ENCODE measurements at regions not wholly inside any gene's neighbourhood (a gene's known extent, or its start where the extent isn't known, plus 50 kb on each side); places are given as distances from the start of the nearest gene placed in this dataset.

- H3K4me1 ChIP-seq (ENCODE audit: insufficient read depth), result no peaks in the 10 kb centered on the region
- ATAC-seq (no peak), DNase-seq (ENCODE audit: low spot score) (no peak)
- H3K4me1 Mint-ChIP-seq, result no peaks in the 10 kb centered on the region
- no peaks in the 10 kb centered on the region for H3F3A ChIP-seq (replicated peaks; ENCODE audit: low read depth)
- H3K4me3 ChIP-seq, result no peak overlapping the region
- H3K27ac Mint-ChIP-seq, result no peak overlapping the region
- no peaks in the 10 kb centered on the region for H3K9me3 Mint-ChIP-seq
- H2AFZ ChIP-seq, result no peak overlapping the region
- TF ChIP-seq ZNF331 (CRISPR knock-in tag; IDR thresholded peaks at IDR 0.05; ENCODE audit: low read depth), result no peak
- no peak for TF ChIP-seq POLR2AphosphoS5 (IDR thresholded peaks at IDR 0.05; ENCODE audit: low read depth)
- TF ChIP-seq ETS1 (IDR thresholded peaks at IDR 0.05), result no peak
- no peaks in the 10 kb centered on the region for H3K9me2 ChIP-seq (ENCODE audit: insufficient read depth)
- H3K36me3 Mint-ChIP-seq (ENCODE audit: low read depth), result no peaks in the 10 kb centered on the region
- no peaks in the 10 kb centered on the region for H4K20me1 ChIP-seq (replicated peaks; ENCODE audit: insufficient read depth)
- H3K36me3 ChIP-seq (ENCODE audit: insufficient read depth), result no peaks in the 10 kb centered on the region
- no peak overlapping the region for H3K4me3 Mint-ChIP-seq
- H3K79me2 ChIP-seq (replicated peaks; ENCODE audit: insufficient read depth), result no peaks in the 10 kb centered on the region
- H3K4me2 ChIP-seq, result no peak overlapping the region
- no peaks in the 10 kb centered on the region for H3K27me3 Mint-ChIP-seq (ENCODE audit: insufficient read depth, low read depth, poor library complexity)
- no peak overlapping the region for H3K27ac ChIP-seq (ENCODE audit: low read depth)
- no peaks in the 10 kb centered on the region for H3K27me3 ChIP-seq (ENCODE audit: insufficient read depth)
Measured at GRCh38 chr16:59754854-59755253, 1020.7 kb upstream of the GOT2 start.

GRCh38 chr16:59749662-59750336, 1015.7 kb upstream of the GOT2 start:
- Histone ChIP-seq H3K4me3 (no peak overlapping the region), H3K4me1 (ENCODE audit: insufficient read depth) (no peaks in the 10 kb centered on the region), H3K4me2 (no peak overlapping the region), H3K9me2 (ENCODE audit: insufficient read depth) (no peaks in the 10 kb centered on the region), H3K27ac (ENCODE audit: low read depth) (no peak overlapping the region), H3K36me3 (ENCODE audit: insufficient read depth) (no peaks in the 10 kb centered on the region), H4K20me1 (replicated peaks; ENCODE audit: insufficient read depth) (no peaks in the 10 kb centered on the region), H2AFZ (no peak overlapping the region), H3F3A (replicated peaks; ENCODE audit: low read depth) (no peaks in the 10 kb centered on the region), H3K79me2 (replicated peaks; ENCODE audit: insufficient read depth) (no peaks in the 10 kb centered on the region), H3K27me3 (ENCODE audit: insufficient read depth) (no peaks in the 10 kb centered on the region)
- Mint-ChIP-seq H3K27me3 (ENCODE audit: insufficient read depth, low read depth, poor library complexity) (peaks cover 1% of the 10 kb centered on the region), H3K4me3 (no peak overlapping the region), H3K9me3 (no peaks in the 10 kb centered on the region), H3K4me1 (0 out of 3 replicates have a peak, but pooled peaks cover 3% of the 10 kb centered on the region), H3K27ac (no peak overlapping the region), H3K36me3 (ENCODE audit: low read depth) (no peaks in the 10 kb centered on the region)
- no peak for DNase-seq (ENCODE audit: low spot score)
- no peak for ATAC-seq
- TF ChIP-seq CREB1 (CRISPR knock-in tag; IDR thresholded peaks at IDR 0.05; ENCODE audit: low read depth), result no peak
- no peak for TF ChIP-seq POLR2AphosphoS5 (IDR thresholded peaks at IDR 0.05; ENCODE audit: low read depth)
- TF ChIP-seq EZH2phosphoT487 (IDR thresholded peaks at IDR 0.05; ENCODE audit: unreplicated experiment), result no peak
- TF ChIP-seq EZH2 (IDR thresholded peaks at IDR 0.05; ENCODE audit: low read depth, unreplicated experiment), result no peak
- no peak for TF ChIP-seq CTCF (conservative IDR thresholded peaks at IDR 0.05; ENCODE audit: low read depth in 2 of 2)
- no peak for TF ChIP-seq ETS1 (IDR thresholded peaks at IDR 0.05)
- no peak for TF ChIP-seq JUNB (IDR thresholded peaks at IDR 0.05; ENCODE audit: unreplicated experiment)
- TF ChIP-seq ZNF462 (CRISPR knock-in tag; IDR thresholded peaks at IDR 0.05), result no peak
